AG10803 (cell line): ENCODE measurements at regions not wholly inside any gene's neighbourhood (a gene's known extent, or its start where the extent isn't known, plus 50 kb on each side); places are given as distances from the start of the nearest gene placed in this dataset.

Experiments
- DNase-seq: peaks from one replicate; pipeline ENCODE4 v3.0.0; 2010; ENCODE audit warnings: low read depth
- H3K4me3 ChIP-seq: 2 replicates; pipeline ENCODE4 v1.5.1; 2011; ENCODE audit warnings: mild to moderate bottlenecking, low read length, control low read depth
- CTCF ChIP-seq: conservative IDR thresholded peaks from 2 replicates; pipeline ENCODE4 v1.5.1; 2011; ENCODE audit warnings: mild to moderate bottlenecking, low read length, control low read depth, inconsistent platforms

- no peak overlapping the region for H3K4me3 ChIP-seq
- TF ChIP-seq CTCF: no peak
- DNase-seq: no peak
Observed at GRCh38 chr1:55420026-55420425, 204.9 kb upstream of the USP24 start.

GRCh38 chr1:55418208-55419000 lies 203.2 kb upstream of the USP24 start:
- H3K4me3 ChIP-seq: no peak overlapping the region
- no peak for TF ChIP-seq CTCF
- DNase-seq: peak; percentile 24

- H3K4me3 ChIP-seq: no peak overlapping the region
- no peak for DNase-seq
- TF ChIP-seq CTCF: no peak
Observed at GRCh38 chr1:55416164-55416842, 201.1 kb upstream of the USP24 start.

GRCh38 chr1:55413286-55413685 lies 198.1 kb upstream of the USP24 start:
- TF ChIP-seq CTCF: no peak
- H3K4me3 ChIP-seq: no peak overlapping the region
- no peak for DNase-seq

GRCh38 chr1:55412060-55412459 lies 196.9 kb upstream of the USP24 start:
- no peak overlapping the region for H3K4me3 ChIP-seq
- DNase-seq: no peak
- TF ChIP-seq CTCF: no peak

- peak; percentile 72 for DNase-seq
- no peak overlapping the region for H3K4me3 ChIP-seq
- TF ChIP-seq CTCF: no peak
Observed at GRCh38 chr1:55402671-55403464, 187.7 kb upstream of the USP24 start.
